Smooth muscle cell (in vitro differentiated cells): ENCODE measurements at regions not wholly inside any gene's neighbourhood (a gene's known extent, or its start where the extent isn't known, plus 50 kb on each side); places are given as distances from the start of the nearest gene placed in this dataset.

Experiments
- DNase-seq: peaks from one replicate; lab custom pipeline; 2025; ENCODE audit not compliant: unreplicated experiment; lab: John Stamatoyannopoulos, UW
- H2AFZ ChIP-seq: fragments of 200-600 bp; sonication (generic); 2 replicates; pipeline ENCODE4 v1.6.0; 2016; ENCODE audit warnings: antibody characterized with exemption, low read depth, mild to moderate bottlenecking
- H3F3A ChIP-seq: fragments of 200-600 bp; sonication (generic); 2 replicates; pipeline ENCODE4 v1.6.0; 2017; ENCODE audit warnings: antibody characterized with exemption, low read depth
- H3K27ac ChIP-seq: fragments of 200-600 bp; sonication (generic); 2 replicates; pipeline ENCODE4 v1.5.1; 2016; ENCODE audit warnings: low read depth, mild to moderate bottlenecking
- H3K27me3 ChIP-seq: fragments of 200-600 bp; sonication (generic); 2 replicates; pipeline ENCODE4 v1.6.1; 2016; ENCODE audit warnings: low read depth, mild to moderate bottlenecking
- H3K36me3 ChIP-seq: fragments of 200-600 bp; sonication (generic); 2 replicates; pipeline ENCODE4 v1.5.1; 2016; ENCODE audit warnings: low read depth
- H3K4me1 ChIP-seq: fragments of 200-600 bp; sonication (generic); 2 replicates; pipeline ENCODE4 v1.5.1; 2016; ENCODE audit warnings: low read depth
- H3K4me2 ChIP-seq: fragments of 200-600 bp; sonication (generic); 2 replicates; pipeline ENCODE4 v1.6.0; 2016; ENCODE audit warnings: mild to moderate bottlenecking
- H3K4me3 ChIP-seq: fragments of 200-600 bp; sonication (generic); 2 replicates; pipeline ENCODE4 v1.5.1; 2016; ENCODE audit warnings: mild to moderate bottlenecking
- H3K79me2 ChIP-seq: fragments of 200-600 bp; sonication (generic); 2 replicates; pipeline ENCODE4 v1.6.0; 2016; ENCODE audit warnings: low read depth, mild to moderate bottlenecking
- H3K9ac ChIP-seq: fragments of 200-600 bp; sonication (generic); 2 replicates; pipeline ENCODE4 v1.6.0; 2016; ENCODE audit warnings: low read depth
- H3K9me3 ChIP-seq: fragments of 200-600 bp; sonication (generic); replicated peaks from 2 replicates; pipeline ENCODE4 v1.5.1; 2016; ENCODE audit warnings: low read depth
- H4K20me1 ChIP-seq: fragments of 200-600 bp; sonication (generic); 2 replicates; pipeline ENCODE4 v1.6.0; 2016; ENCODE audit warnings: low read depth
- WGBS: methylation state at CpG from one replicate; pipeline ENCODE4 v1.1.7; 2016; ENCODE audit warnings: low lambda C conversion rate; 5-methylcytosine and 5-hydroxymethylcytosine counted together
- TF ChIP-seq, protein P1 (sequence below): fragments of 200-600 bp; sonication (generic); IDR thresholded peaks from 2 replicates; pipeline ENCODE4 v1.5.1; 2017; ENCODE audit warnings: borderline replicate concordance, mild to moderate bottlenecking, antibody characterized with exemption; ENCODE audit not compliant: insufficient read depth, poor library complexity, severe bottlenecking

DNA sequence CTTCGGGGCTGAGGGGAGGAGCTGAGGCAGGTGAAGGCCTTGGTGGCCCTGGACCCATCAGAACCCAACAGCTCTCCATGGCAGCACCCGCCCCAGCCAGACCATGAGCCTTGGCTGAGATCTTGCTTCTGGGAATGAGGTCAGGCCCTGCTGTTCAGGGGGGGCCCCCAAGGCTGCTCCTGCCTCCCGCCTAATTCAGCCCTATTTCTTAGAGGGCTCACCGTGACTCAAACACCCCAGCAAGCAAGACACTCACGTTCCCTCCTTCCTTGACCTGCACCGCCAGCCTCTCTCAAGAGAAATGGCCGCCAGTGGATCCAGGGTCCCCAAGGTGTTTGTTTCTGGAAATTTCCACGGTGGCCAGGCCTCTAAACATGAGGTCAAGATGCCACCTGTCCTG lies 61.4 kb upstream of the PPP1R26 start:
- Histone ChIP-seq H3K4me3 (no peak overlapping the region), H3K79me2 (no peaks in the 10 kb centered on the region), H3F3A (no peaks in the 10 kb centered on the region), H3K4me1 (no peaks in the 10 kb centered on the region), H3K4me2 (no peak overlapping the region), H4K20me1 (no peaks in the 10 kb centered on the region), H3K36me3 (no peaks in the 10 kb centered on the region), H3K9me3 (no peaks in the 10 kb centered on the region), H2AFZ (no peak overlapping the region), H3K9ac (no peak overlapping the region), H3K27me3 (peaks cover 6% of the 10 kb centered on the region), H3K27ac (no peak overlapping the region)
- TF ChIP-seq, protein P1, sequence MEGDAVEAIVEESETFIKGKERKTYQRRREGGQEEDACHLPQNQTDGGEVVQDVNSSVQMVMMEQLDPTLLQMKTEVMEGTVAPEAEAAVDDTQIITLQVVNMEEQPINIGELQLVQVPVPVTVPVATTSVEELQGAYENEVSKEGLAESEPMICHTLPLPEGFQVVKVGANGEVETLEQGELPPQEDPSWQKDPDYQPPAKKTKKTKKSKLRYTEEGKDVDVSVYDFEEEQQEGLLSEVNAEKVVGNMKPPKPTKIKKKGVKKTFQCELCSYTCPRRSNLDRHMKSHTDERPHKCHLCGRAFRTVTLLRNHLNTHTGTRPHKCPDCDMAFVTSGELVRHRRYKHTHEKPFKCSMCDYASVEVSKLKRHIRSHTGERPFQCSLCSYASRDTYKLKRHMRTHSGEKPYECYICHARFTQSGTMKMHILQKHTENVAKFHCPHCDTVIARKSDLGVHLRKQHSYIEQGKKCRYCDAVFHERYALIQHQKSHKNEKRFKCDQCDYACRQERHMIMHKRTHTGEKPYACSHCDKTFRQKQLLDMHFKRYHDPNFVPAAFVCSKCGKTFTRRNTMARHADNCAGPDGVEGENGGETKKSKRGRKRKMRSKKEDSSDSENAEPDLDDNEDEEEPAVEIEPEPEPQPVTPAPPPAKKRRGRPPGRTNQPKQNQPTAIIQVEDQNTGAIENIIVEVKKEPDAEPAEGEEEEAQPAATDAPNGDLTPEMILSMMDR, result no peak
- 91% methylated on average over 8 of the region's 8 CpGs for WGBS
- DNase-seq, result no peak

- Histone ChIP-seq H2AFZ (no peak overlapping the region), H3K4me3 (no peak overlapping the region), H3F3A (no peaks in the 10 kb centered on the region), H3K27me3 (peaks cover 6% of the 10 kb centered on the region), H3K79me2 (no peaks in the 10 kb centered on the region), H3K9ac (no peak overlapping the region), H3K36me3 (no peaks in the 10 kb centered on the region), H3K4me2 (no peak overlapping the region), H4K20me1 (no peaks in the 10 kb centered on the region), H3K9me3 (no peaks in the 10 kb centered on the region), H3K4me1 (no peaks in the 10 kb centered on the region), H3K27ac (no peak overlapping the region)
- TF ChIP-seq, protein P1, result no peak
- no peak for DNase-seq
- 82% methylated on average over 3 of the region's 3 CpGs for WGBS
Observed at GRCh38 chr9:135419106-135419505, 60.5 kb upstream of the PPP1R26 start.

- H3K27me3 ChIP-seq, result peaks cover 4% of the 10 kb centered on the region
Observed at GRCh38 chr9:135422341-135422944, 57.1 kb upstream of the PPP1R26 start.

More at GRCh38 chr9:135422341-135422944, 57.1 kb upstream of the PPP1R26 start:
- Histone ChIP-seq H2AFZ (no peak overlapping the region), H3K79me2 (no peaks in the 10 kb centered on the region), H3K4me2 (no peak overlapping the region), H3F3A (no peaks in the 10 kb centered on the region), H3K9ac (no peak overlapping the region), H3K9me3 (no peaks in the 10 kb centered on the region), H3K4me3 (no peak overlapping the region), H3K4me1 (no peaks in the 10 kb centered on the region), H3K27ac (no peak overlapping the region), H3K36me3 (no peaks in the 10 kb centered on the region), H4K20me1 (no peaks in the 10 kb centered on the region)
- TF ChIP-seq, protein P1, result no peak
- 91% methylated on average over 15 of the region's 15 CpGs for WGBS
- no peak for DNase-seq
